Fibroblast of pulmonary artery (primary cell): ENCODE measurements at regions not wholly inside any gene's neighbourhood (a gene's known extent, or its start where the extent isn't known, plus 50 kb on each side); places are given as distances from the start of the nearest gene placed in this dataset.

Experiments used
- DNase-seq: peaks from one replicate; pipeline ENCODE4 v3.0.0-alpha.2; 2010; ENCODE audit warnings: low read depth
- H3K4me3 ChIP-seq: replicated peaks from 2 replicates; pipeline ENCODE4 v1.5.1; 2011; ENCODE audit warnings: low read depth, mild to moderate bottlenecking, control low read depth, low read length, moderate library complexity
- TF ChIP-seq, protein P1 (sequence below): IDR thresholded peaks from 2 replicates; pipeline ENCODE4 v1.5.1; 2011; ENCODE audit warnings: mild to moderate bottlenecking, control low read depth, low read length, inconsistent platforms; ENCODE audit errors: missing control alignments

DNA sequence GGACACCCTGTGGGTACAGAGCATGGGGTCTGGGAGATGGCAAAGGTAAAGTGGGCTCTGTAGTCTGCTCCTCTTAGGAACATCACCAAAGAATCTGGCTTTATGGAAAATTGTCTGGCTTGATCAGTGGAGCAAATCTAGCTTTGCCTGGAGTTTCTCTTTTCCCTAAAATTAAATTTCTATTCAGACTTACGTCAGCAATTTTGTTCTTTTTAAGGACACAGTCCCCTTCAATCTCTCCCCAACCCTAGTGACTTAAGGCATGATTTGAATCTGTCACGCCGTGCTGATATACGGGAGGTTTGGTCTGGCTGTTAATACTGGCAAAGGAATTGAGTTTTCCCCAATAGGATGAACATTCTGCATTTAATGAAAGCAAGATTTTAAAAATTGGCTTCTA is 72.3 kb upstream of the ERCC6L2 start:
- TF ChIP-seq, protein P1, sequence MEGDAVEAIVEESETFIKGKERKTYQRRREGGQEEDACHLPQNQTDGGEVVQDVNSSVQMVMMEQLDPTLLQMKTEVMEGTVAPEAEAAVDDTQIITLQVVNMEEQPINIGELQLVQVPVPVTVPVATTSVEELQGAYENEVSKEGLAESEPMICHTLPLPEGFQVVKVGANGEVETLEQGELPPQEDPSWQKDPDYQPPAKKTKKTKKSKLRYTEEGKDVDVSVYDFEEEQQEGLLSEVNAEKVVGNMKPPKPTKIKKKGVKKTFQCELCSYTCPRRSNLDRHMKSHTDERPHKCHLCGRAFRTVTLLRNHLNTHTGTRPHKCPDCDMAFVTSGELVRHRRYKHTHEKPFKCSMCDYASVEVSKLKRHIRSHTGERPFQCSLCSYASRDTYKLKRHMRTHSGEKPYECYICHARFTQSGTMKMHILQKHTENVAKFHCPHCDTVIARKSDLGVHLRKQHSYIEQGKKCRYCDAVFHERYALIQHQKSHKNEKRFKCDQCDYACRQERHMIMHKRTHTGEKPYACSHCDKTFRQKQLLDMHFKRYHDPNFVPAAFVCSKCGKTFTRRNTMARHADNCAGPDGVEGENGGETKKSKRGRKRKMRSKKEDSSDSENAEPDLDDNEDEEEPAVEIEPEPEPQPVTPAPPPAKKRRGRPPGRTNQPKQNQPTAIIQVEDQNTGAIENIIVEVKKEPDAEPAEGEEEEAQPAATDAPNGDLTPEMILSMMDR = no peak
- no peak overlapping the region for H3K4me3 ChIP-seq
- DNase-seq = no peak

- no peak for DNase-seq
- TF ChIP-seq, protein P1 = no peak
- no peak overlapping the region for H3K4me3 ChIP-seq
Observed at GRCh38 chr9:95801797-95802196, 73.7 kb upstream of the ERCC6L2 start.

DNA sequence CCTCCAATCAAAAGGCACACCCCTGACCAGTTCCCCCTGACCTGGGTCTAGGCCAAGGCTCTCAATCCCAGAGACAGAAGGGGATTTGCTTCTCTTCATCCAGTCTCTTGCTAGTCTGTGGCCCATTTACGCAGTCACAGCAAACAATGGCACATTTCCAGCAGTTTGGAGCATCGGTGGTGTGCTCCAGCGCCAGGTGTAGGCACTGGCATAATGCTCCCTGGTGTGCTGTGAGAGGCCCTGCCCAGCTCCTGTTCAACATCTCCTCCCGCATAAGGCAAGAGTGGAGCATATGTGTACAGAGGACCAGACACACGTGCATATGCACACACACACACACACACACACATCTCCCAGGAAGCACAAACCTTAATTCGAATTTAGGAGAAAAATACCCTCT is 79.5 kb upstream of the ERCC6L2 start:
- TF ChIP-seq, protein P1 = no peak
- DNase-seq = no peak
- no peak overlapping the region for H3K4me3 ChIP-seq

DNA sequence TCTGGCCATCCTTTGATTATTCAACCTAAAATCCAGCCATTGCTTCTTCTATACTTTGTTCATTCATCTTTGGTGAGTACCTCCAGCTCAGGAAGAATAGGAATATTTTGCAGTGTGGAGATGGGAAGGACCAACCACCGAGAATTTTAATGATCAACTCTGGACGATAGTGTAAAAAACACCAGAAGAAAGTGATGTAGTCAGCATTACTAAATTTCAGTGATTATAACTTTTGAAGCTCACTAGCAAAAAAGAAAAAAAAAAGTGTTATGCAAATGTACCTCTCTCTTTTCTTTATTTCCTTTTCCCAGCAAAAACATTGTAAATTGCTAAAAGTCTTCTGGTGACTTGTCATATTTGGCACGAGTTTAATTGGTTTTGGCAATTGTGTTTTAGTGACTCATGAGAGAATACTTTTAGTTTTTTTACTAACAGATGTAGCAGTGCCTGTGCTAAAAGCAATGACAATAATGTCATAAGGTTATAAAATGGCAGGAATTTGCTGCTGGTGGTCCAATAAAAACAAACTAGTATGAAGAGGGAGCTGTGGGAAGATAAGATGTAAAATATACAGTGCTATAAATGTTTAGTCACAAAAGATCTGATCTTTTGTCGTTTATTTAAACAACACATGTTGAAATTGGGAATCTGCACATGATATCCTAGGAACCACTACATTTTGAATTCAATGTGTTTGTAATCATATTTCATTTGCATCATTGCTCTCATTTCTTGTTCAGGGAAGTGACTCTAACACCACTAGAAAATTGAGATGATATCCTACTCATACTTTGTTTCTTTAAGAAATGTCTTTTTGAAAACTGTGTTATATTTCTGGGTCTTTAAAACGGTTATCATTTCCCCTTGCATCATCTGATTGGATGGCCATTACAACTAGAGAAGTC is 81.3 kb upstream of the ERCC6L2 start:
- TF ChIP-seq, protein P1 = no peak
- peak; percentile 93 for DNase-seq
- no peak overlapping the region for H3K4me3 ChIP-seq

DNA sequence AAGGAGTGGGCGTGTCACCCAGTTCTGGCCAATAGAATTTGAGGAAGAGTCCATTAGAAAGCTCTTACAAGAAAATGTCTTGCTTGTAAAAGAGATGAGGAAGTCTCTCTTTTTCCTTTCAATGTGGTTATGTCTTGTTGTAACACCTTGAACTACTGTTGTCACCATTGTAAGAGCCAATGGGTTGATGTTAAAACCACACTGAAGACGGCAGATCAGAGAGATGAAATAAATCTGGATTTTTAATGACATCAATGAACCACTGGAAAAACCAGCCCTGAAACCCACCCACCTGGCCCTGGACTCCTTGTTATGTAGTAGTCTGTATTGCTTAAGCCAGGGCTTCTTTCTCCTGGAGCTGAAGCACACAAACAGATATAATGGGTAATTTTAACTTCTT is 83.8 kb upstream of the ERCC6L2 start:
- DNase-seq = no peak
- no peak overlapping the region for H3K4me3 ChIP-seq
- TF ChIP-seq, protein P1 = no peak

GRCh38 chr9:95791286-95791685 is 84.2 kb upstream of the ERCC6L2 start:
- TF ChIP-seq, protein P1 = no peak
- no peak for DNase-seq
- H3K4me3 ChIP-seq = no peak overlapping the region
